HTR-8/SVneo (cell line): ENCODE measurements at regions not wholly inside any gene's neighbourhood (a gene's known extent, or its start where the extent isn't known, plus 50 kb on each side); places are given as distances from the start of the nearest gene placed in this dataset.
A peak's percentile ranks its signal among the peaks of the same experiment; 100 is the strongest.

Experiments
- DNase-seq: peaks from one replicate; pipeline ENCODE4 v3.0.0; 2011; ENCODE audit warnings: low spot score, mixed read lengths; ENCODE audit not compliant: insufficient read length
- FAIRE-seq: peaks from 2 replicates; lab custom pipeline; 2011; peaks lifted over from hg19 to GRCh38; lab: Jason Lieb, UNC

DNA sequence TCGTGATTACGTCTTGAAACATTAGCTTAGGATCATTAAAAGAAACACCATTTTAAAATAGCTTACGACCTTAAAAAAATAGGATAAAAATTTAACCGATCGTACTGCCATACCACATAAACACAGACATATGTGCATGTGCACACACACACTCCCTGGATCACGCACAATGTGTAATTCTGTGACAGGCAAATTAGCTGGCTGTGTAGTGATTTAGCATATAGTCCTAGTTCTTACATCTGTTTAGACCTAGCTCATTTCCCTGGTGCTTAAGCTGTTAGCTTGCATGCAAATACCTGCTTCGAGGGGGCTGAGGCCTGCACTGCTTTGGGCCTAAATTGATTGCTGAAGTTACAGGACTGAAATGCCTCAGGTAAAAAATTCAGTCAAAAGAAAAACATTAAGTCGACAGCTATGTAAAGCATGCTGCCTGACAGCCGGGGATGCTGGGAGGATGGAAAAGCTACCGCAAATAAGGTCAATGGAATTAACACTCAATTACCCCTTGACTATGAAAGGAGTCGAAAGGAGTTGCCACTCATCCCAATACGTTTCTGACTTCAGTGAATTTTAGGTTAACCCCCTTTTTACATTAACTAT, 267.1 kb upstream of the FZD8 start:
- DNase-seq (no peak), FAIRE-seq (peak; percentile 73)

GRCh38 chr10:35908451-35908850, 266.4 kb upstream of the FZD8 start:
- no peak for FAIRE-seq

DNA sequence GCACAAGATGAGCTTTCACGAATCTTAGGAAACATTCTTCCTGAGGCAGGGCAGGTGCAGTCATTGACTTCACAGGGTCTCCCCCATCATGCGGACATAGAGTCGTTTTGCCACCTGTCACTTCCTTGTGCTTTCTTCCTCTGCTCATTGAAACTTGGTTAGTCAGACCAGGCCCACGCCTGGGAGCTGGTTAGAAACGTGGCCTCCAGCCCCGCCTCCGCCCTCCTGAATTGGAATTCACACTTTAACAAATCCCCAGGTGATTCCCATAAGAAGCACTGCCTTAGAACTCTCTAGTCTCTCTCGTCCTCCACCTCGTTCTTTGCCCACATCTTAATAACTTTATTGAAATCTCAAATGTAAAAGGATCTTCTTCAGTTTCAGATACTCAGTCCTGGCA, 265.5 kb upstream of the FZD8 start:
- DNase-seq: no peak
- FAIRE-seq: no peak

More at GRCh38 chr10:35908451-35908850, 266.4 kb upstream of the FZD8 start:
- no peak for DNase-seq

GRCh38 chr10:35906155-35906554, 264.1 kb upstream of the FZD8 start:
- no peak for DNase-seq
- FAIRE-seq: no peak

GRCh38 chr10:35903021-35903420, 260.9 kb upstream of the FZD8 start:
- no peak for FAIRE-seq

GRCh38 chr10:35898716-35899440, 256.8 kb upstream of the FZD8 start:
- no peak for DNase-seq
- no peak for FAIRE-seq

More at GRCh38 chr10:35903021-35903420, 260.9 kb upstream of the FZD8 start:
- no peak for DNase-seq

DNA sequence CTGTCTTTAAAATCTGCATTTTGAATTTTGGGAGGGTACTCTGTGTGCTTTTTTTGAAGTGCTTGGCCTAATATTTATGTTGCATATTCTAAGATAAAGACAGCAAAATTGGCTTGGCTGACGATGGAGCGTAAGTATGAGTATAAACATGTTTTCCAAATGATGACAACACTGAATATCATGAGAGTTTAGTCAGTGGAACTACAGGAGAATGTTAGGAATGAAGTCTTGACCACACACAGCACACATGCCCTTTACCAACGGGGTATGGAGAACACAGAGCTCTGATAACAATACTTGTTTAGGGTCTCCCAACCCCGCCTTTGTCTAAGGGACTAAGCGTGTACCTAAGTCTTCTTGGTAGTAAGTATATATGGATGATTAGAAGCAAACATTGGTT, 253.9 kb upstream of the FZD8 start:
- peak; percentile 66 for FAIRE-seq
- DNase-seq: no peak

- FAIRE-seq (no peak), DNase-seq (no peak)
Measured at GRCh38 chr10:35895331-35895730, 253.2 kb upstream of the FZD8 start.

GRCh38 chr10:35892526-35892925, 250.4 kb upstream of the FZD8 start:
- DNase-seq (no peak), FAIRE-seq (no peak)

DNA sequence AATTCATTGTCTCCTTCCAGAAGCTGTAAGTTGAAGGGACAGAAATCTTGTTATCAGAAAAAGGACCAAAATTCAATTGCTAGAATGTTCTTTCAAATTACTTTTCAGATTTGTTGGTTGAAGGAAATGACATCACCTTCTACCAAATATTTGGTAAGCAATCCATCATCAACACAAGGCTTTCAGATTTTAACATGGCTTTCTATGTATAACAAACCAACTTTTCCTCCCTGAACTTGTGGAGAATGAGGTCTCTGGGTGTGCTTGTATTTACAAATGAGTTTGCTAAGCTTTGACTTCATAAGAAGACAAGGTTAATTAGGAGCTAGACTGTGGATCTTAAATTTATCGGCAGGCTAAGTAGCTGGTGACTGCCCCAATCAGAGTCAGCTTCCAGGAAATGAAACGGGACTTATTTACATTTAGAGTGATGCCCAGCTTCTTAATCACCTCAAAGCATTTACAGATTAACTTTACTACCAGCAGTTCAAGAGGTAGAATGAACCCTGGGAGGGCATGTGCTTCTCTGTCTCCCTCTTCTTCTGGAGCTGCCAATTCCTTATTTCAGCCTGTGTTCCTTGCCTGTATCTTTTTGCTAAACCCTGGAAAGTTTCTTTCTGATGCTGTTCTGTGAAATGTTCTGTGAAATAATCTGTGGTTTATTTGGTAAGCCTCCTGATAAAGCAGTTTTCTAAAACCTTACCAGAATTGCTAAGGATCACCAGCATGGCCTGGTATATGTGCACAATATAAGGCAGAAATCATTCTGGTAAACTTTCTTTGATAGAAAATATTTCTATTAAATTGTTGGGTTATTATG, 248.8 kb upstream of the FZD8 start:
- no peak for DNase-seq
- no peak for FAIRE-seq

DNA sequence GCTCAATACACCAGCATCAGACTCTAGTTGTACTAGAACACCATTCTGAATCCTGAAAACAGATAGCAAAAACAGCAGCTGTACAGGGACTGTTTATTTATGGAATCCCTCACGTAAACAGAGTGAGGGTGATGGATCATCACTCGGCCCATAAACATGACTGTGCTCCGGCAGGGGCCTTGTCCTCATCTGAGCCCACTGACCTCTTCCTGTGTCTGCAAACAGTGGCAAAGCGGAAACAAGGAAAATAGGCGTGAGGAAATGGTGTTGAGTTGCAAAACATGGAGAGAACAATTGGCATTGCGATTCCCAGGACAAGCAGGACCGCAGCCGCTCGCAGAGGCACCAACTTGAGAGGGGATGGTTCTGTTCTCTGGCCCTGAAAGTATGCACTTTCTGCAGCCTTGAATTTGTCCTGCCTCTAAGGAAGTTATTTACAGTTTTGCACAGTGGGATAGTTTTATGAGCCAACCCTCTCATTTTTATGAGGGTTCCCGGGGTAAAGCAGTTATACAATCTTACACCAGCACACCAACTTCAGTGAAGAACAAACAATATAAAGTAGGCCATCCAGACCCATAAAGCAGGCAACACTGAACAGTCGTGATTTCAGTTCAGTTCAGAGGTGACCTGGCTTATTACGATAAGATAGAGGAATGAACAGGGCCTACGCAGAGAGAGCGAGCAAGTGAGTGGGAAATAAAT, 248.0 kb upstream of the FZD8 start:
- no peak for FAIRE-seq
- no peak for DNase-seq

GRCh38 chr10:35889226-35889625, 247.1 kb upstream of the FZD8 start:
- FAIRE-seq: no peak
- no peak for DNase-seq

DNA sequence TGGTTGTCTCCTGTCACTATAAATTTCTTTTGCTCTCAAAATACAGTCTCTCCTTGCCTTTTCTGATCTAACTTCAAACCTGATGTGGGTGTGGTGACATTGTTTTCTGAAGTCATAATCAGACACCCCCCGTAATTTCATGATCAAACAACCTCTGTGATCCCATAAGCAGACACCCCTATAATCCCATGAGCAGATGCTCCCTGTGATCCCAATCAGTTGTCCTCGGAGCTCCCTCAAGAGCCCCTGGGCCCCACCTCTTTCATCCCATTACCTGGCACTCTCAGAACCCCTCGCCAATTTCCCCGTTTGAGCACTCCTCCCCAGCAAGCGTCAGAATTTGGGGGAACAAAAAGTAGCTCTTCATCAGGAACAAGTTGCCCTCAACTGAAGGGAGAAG, 246.3 kb upstream of the FZD8 start:
- DNase-seq (no peak), FAIRE-seq (no peak)

DNA sequence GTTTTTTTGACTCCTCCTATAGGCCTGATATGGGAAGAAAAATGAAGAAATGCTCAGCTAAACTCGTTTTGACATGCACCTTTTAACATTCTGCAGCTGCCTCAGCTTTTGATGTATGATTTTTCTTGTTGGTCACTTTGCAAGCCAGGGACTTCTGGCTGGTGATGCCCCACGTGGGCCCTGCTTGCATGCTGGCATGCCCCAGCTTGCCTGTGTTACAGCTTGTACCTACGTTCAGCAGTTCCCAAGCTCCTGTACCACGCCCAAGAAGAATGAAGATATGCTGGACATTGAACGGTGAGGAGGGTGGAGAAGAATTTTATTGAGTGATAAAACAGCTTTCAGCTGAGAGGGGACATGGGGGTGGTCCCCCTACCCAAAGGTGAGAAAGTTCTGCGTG, 245.6 kb upstream of the FZD8 start:
- no peak for DNase-seq
- no peak for FAIRE-seq

GRCh38 chr10:35885076-35885475, 243.0 kb upstream of the FZD8 start:
- FAIRE-seq (no peak), DNase-seq (no peak)

GRCh38 chr10:35884657-35885071, 242.6 kb upstream of the FZD8 start:
- FAIRE-seq (no peak), DNase-seq (no peak)

- FAIRE-seq: no peak
- DNase-seq: no peak
Measured at GRCh38 chr10:35882422-35883150, 240.5 kb upstream of the FZD8 start.

GRCh38 chr10:35881320-35881719, 239.2 kb upstream of the FZD8 start:
- FAIRE-seq: no peak
- no peak for DNase-seq

GRCh38 chr10:35876248-35876647, 234.2 kb upstream of the FZD8 start:
- FAIRE-seq (no peak), DNase-seq (no peak)
